ENCODE measurements at regions not wholly inside any gene's neighbourhood (a gene's known extent, or its start where the extent isn't known, plus 50 kb on each side); places are given as distances from the start of the nearest gene placed in this dataset.

DNA sequence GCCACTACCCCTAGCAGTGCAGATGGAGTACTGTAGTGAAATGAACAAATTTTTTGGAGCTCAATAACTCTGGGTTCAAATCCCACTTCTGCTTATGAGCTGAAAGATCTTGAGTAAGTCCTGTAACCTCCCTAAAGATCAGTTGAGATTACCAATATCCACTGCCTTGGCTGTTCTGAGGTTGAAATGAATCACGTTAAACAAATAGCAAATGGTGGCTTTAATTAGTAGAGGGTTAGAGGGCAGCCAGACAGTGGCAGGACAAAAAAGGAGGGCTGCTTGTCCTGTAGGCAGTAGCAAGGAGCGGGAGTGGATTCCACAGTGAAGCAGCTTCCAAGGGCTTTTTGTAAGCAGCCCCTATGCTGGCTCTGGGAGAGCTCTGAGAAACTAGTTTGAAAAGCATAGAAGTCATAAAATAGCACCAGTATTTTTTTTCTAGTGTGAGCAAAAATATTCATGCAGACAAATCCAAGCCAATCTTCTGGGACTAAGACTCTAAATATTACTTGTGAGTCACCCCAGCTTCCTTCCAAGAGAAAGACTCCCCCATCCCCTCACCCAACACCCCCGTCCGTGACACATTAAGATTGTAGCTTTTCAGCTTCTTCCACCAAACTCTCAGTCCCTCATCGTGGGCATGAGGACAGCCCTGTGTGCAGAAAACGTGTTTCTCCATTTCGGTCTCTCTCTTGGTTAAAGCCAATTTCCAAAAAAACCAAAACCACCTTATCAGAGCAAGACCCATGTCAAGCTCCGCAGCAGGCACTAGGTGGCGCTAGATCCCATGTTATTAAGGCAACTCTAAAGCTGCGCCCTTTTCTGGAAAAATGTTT, 123.5 kb upstream of the LGALSL start:
- H3K4me3 ChIP-seq (replicated peaks; ENCODE audit: low read depth, low read length): peak overlapping the region; percentile 49
- DNase-seq (ENCODE audit: low read depth): peak; percentile 95
- TF ChIP-seq, protein P1, sequence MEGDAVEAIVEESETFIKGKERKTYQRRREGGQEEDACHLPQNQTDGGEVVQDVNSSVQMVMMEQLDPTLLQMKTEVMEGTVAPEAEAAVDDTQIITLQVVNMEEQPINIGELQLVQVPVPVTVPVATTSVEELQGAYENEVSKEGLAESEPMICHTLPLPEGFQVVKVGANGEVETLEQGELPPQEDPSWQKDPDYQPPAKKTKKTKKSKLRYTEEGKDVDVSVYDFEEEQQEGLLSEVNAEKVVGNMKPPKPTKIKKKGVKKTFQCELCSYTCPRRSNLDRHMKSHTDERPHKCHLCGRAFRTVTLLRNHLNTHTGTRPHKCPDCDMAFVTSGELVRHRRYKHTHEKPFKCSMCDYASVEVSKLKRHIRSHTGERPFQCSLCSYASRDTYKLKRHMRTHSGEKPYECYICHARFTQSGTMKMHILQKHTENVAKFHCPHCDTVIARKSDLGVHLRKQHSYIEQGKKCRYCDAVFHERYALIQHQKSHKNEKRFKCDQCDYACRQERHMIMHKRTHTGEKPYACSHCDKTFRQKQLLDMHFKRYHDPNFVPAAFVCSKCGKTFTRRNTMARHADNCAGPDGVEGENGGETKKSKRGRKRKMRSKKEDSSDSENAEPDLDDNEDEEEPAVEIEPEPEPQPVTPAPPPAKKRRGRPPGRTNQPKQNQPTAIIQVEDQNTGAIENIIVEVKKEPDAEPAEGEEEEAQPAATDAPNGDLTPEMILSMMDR (IDR thresholded peaks at IDR 0.05; ENCODE audit: low read length, missing control alignments): peak; percentile 88

DNA sequence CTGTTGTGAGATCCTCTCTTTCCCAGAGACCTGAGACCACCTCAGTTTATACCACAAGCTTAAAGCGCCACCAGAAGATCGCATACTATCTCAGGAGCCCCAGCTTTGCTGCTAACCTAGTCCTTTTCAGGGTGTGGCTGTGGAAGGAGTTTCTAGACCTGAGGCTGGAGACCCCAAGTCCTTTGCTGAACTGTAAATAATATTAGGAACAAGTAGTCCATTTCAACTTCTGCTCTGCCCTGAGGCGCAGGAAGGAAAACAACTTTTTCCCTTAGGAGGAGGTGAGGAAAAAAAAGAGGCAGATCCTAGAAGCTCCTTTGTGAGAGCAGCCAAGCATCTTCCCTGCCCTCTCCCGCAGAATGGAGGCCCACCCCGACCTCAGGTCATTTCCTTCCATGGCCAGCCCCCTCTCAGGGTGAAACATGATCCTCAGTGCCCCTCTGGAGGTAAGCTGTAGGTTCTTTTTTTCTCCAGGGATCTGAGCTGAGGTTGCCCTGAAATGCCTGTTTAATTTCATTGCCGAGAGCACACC, 122.8 kb upstream of the LGALSL start:
- no peak overlapping the region for H3K4me3 ChIP-seq (replicated peaks; ENCODE audit: low read depth, low read length)
- TF ChIP-seq, protein P1 (IDR thresholded peaks at IDR 0.05; ENCODE audit: low read length, missing control alignments): no peak
- no peak for DNase-seq (ENCODE audit: low read depth)

DNA sequence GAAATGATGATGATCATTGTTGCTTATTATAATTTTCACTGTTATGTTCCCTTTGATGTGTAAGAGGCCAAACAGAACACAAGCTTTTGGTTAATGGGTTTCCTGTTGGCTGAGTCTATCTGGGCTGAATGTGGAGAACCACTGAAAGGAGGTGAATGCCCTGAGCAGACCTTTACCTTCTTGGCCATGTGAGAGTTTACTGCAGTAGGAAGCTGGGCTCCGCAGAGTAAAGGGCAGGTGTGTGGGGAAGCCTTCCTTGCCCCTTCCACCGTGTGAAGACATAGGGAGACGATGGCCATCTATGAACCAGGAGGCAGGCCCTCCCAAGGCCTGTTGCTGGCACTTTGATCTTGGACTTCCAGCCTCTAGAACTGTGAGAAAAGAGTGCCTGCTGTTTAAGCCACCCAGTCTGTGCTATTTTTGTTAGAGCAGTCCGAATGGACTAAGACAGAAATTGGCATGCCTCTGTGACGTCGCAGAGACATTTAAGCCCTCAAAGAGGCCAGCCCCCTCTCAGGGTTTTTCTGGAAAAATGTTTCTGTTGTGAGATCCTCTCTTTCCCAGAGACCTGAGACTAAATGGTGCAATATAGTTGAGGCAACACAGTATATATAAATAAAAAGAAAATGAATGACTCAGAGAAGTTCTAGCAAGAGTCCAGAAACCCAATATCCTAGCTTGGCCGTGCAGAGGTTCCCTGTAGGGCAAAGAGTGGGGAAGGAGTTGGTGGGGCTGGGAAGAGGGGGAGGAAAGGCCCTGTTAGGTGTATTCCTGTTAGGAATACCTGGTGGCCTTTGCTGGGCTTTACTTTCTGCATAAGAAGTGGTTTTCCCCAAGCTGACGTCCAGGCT, 121.9 kb upstream of the LGALSL start:
- H3K4me3 ChIP-seq (replicated peaks; ENCODE audit: low read depth, low read length): no peak overlapping the region
- TF ChIP-seq, protein P1 (IDR thresholded peaks at IDR 0.05; ENCODE audit: low read length, missing control alignments): no peak

GRCh38 chr2:64336171-64336570, 117.8 kb upstream of the LGALSL start:
- DNase-seq (ENCODE audit: low read depth): no peak
- TF ChIP-seq, protein P1 (IDR thresholded peaks at IDR 0.05; ENCODE audit: low read length, missing control alignments): no peak
- H3K4me3 ChIP-seq (replicated peaks; ENCODE audit: low read depth, low read length): no peak overlapping the region

More for the DNA sequence above, 121.9 kb upstream of the LGALSL start:
- DNase-seq (ENCODE audit: low read depth): no peak

- DNase-seq (ENCODE audit: low read depth): no peak
- TF ChIP-seq, protein P1 (IDR thresholded peaks at IDR 0.05; ENCODE audit: low read length, missing control alignments): no peak
- H3K4me3 ChIP-seq (replicated peaks; ENCODE audit: low read depth, low read length): no peak overlapping the region
These were observed 116.6 kb upstream of the LGALSL start for GRCh38 chr2:64337314-64337713.

DNA sequence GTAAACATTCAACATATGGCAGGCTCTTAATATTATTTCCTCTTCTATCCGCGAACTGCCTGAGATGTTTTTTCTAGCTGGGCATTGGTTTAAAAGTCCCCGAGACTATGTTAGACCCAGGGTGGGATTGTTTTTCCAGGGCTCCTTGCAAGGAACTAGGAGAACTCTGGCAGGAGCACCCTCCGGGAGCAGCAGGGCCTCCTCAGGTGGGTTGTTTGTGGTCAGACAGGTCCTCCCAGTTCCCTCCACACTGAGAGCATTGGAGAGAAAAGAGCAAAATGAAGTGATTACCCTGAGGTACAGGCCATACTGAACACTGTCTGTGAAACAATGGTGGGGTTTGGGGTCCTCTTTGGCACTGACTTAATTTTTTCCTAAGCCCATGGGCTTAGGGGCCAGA, 115.9 kb upstream of the LGALSL start:
- TF ChIP-seq, protein P1 (IDR thresholded peaks at IDR 0.05; ENCODE audit: low read length, missing control alignments): no peak
- DNase-seq (ENCODE audit: low read depth): no peak
- no peak overlapping the region for H3K4me3 ChIP-seq (replicated peaks; ENCODE audit: low read depth, low read length)

Data from fibroblast of pulmonary artery (primary cell).